ENCODE measurements at regions not wholly inside any gene's neighbourhood (a gene's known extent, or its start where the extent isn't known, plus 50 kb on each side); places are given as distances from the start of the nearest gene placed in this dataset.

GRCh38 chr16:64626776-64627175, 495.1 kb downstream of the CDH11 start:
- DNase-seq (ENCODE audit: low read depth) = no peak
- no peak for TF ChIP-seq CTCF (conservative IDR thresholded peaks at IDR 0.05; ENCODE audit: low read depth, low read length)
- no peak overlapping the region for H3K4me3 ChIP-seq (ENCODE audit: low read depth, low read length)

GRCh38 chr16:64621616-64622015, 500.2 kb downstream of the CDH11 start:
- no peak overlapping the region for H3K4me3 ChIP-seq (ENCODE audit: low read depth, low read length)
- TF ChIP-seq CTCF (conservative IDR thresholded peaks at IDR 0.05; ENCODE audit: low read depth, low read length) = no peak
- no peak for DNase-seq (ENCODE audit: low read depth)

GRCh38 chr16:64617836-64618476, 503.9 kb downstream of the CDH11 start:
- no peak for DNase-seq (ENCODE audit: low read depth)
- no peak overlapping the region for H3K4me3 ChIP-seq (ENCODE audit: low read depth, low read length)
- no peak for TF ChIP-seq CTCF (conservative IDR thresholded peaks at IDR 0.05; ENCODE audit: low read depth, low read length)

- DNase-seq (ENCODE audit: low read depth) = no peak
- no peak overlapping the region for H3K4me3 ChIP-seq (ENCODE audit: low read depth, low read length)
- no peak for TF ChIP-seq CTCF (conservative IDR thresholded peaks at IDR 0.05; ENCODE audit: low read depth, low read length)
Measured at GRCh38 chr16:64615630-64616280, 506.1 kb downstream of the CDH11 start.

GRCh38 chr16:64596196-64596595, 525.7 kb downstream of the CDH11 start:
- no peak for DNase-seq (ENCODE audit: low read depth)
- TF ChIP-seq CTCF (conservative IDR thresholded peaks at IDR 0.05; ENCODE audit: low read depth, low read length) = no peak
- no peak overlapping the region for H3K4me3 ChIP-seq (ENCODE audit: low read depth, low read length)

GRCh38 chr16:64590513-64590912, 531.4 kb downstream of the CDH11 start:
- TF ChIP-seq CTCF (conservative IDR thresholded peaks at IDR 0.05; ENCODE audit: low read depth, low read length) = no peak
- H3K4me3 ChIP-seq (ENCODE audit: low read depth, low read length) = no peak overlapping the region
- no peak for DNase-seq (ENCODE audit: low read depth)

GRCh38 chr16:64589836-64590235, 532.0 kb downstream of the CDH11 start:
- H3K4me3 ChIP-seq (ENCODE audit: low read depth, low read length) = no peak overlapping the region
- no peak for DNase-seq (ENCODE audit: low read depth)
- TF ChIP-seq CTCF (conservative IDR thresholded peaks at IDR 0.05; ENCODE audit: low read depth, low read length) = no peak
